IMR-90 (cell line): ENCODE measurements at regions not wholly inside any gene's neighbourhood (a gene's known extent, or its start where the extent isn't known, plus 50 kb on each side); places are given as distances from the start of the nearest gene placed in this dataset.

Experiments
- ATAC-seq: fragments of 200-7000 bp; cut with Tn5 transposase; 2 replicates; pipeline ENCODE4 v1.9.1; 2020; ENCODE audit warnings: low read depth, mild to moderate bottlenecking, moderate library complexity
- BruUV-seq: library from RNA; stranded (reverse); fragments of 400-500 nt; replicated peaks from 2 replicates; lab custom pipeline; 2021; lab: Mats Ljungman, UMichigan
- CTCF ChIA-PET: fragments of 300-600 bp; formaldehyde crosslinking; extraction: SDS; loops from one replicate; lab custom pipeline; 2021; ENCODE audit warnings: antibody characterized with exemption; lab: Yijun Ruan, JAX
- POLR2A ChIA-PET: fragments of 300-600 bp; sonication (Branson Sonifier 250); formaldehyde crosslinking; loops from one replicate; lab custom pipeline; 2022; ENCODE audit warnings: antibody characterized with exemption; ENCODE audit not compliant: unreplicated experiment; lab: Charles Lee
- DNase-seq: peaks from one replicate; pipeline ENCODE4 v3.0.0; 2013
- H2AFZ ChIP-seq: replicated peaks from 2 replicates; pipeline ENCODE3; 2013; ENCODE audit warnings: low read length, mild to moderate bottlenecking; ENCODE audit not compliant: poor library complexity
- H2AK5ac ChIP-seq: 2 replicates; pipeline ENCODE4 v1.6.1; 2013; ENCODE audit warnings: low read depth, low read length, inconsistent platforms
- H2AK9ac ChIP-seq: replicated peaks from 2 replicates; pipeline ENCODE3; 2013; ENCODE audit warnings: mild to moderate bottlenecking, low read depth, low read length, moderate library complexity; ENCODE audit not compliant: poor library complexity
- H2BK120ac ChIP-seq: 2 replicates; pipeline ENCODE4 v1.6.1; 2013; ENCODE audit warnings: low read depth, low read length, inconsistent platforms
- H2BK15ac ChIP-seq: 3 replicates; pipeline ENCODE4 v1.6.1; 2013; ENCODE audit warnings: low read depth, low read length, inconsistent platforms
- H2BK20ac ChIP-seq: 2 replicates; pipeline ENCODE4 v1.6.1; 2013; ENCODE audit warnings: low read depth, mild to moderate bottlenecking, inconsistent platforms, low read length, moderate library complexity
- H2BK5ac ChIP-seq: 2 replicates; pipeline ENCODE4 v1.6.1; 2013; ENCODE audit warnings: mild to moderate bottlenecking, low read depth, low read length, inconsistent platforms; ENCODE audit not compliant: poor library complexity, severe bottlenecking
- H3K14ac ChIP-seq: replicated peaks from 2 replicates; pipeline ENCODE4 v1.6.1; 2013; ENCODE audit warnings: low read depth, low read length, inconsistent platforms
- H3K18ac ChIP-seq: 2 replicates; pipeline ENCODE4 v1.6.1; 2013; ENCODE audit warnings: low read depth, low read length, control low read depth
- H3K23ac ChIP-seq: 2 replicates; pipeline ENCODE4 v1.6.1; 2013; ENCODE audit warnings: low read depth, low read length, inconsistent platforms
- H3K27ac ChIP-seq: 2 replicates; pipeline ENCODE4 v1.5.1; 2013; ENCODE audit warnings: mild to moderate bottlenecking, control low read depth, low read length; ENCODE audit not compliant: insufficient read depth
- H3K27me3 ChIP-seq: 2 replicates; pipeline ENCODE4 v1.6.1; 2013; ENCODE audit warnings: low read length; ENCODE audit not compliant: control insufficient read depth, insufficient read depth
- H3K36me3 ChIP-seq: 2 replicates; pipeline ENCODE4 v1.6.1; 2013; ENCODE audit warnings: low read length, mixed read lengths; ENCODE audit not compliant: control insufficient read depth, insufficient read depth
- H3K4ac ChIP-seq: 2 replicates; pipeline ENCODE4 v1.6.1; 2013; ENCODE audit warnings: low read depth, low read length, inconsistent platforms
- H3K4me1 ChIP-seq: 2 replicates; pipeline ENCODE4 v1.6.1; 2013; ENCODE audit warnings: low read length, mixed read lengths; ENCODE audit not compliant: control insufficient read depth, insufficient read depth
- H3K4me2 ChIP-seq: 2 replicates; pipeline ENCODE4 v1.6.1; 2013; ENCODE audit warnings: low read depth, mild to moderate bottlenecking, control low read depth, low read length, moderate library complexity
- H3K4me3 ChIP-seq: 2 replicates; pipeline ENCODE4 v1.5.1; 2013; ENCODE audit warnings: low read depth, mild to moderate bottlenecking, control low read depth, low read length, moderate library complexity; ENCODE audit not compliant: insufficient read depth
- H3K56ac ChIP-seq: 2 replicates; pipeline ENCODE4 v1.6.1; 2013; ENCODE audit warnings: low read length, inconsistent platforms; ENCODE audit not compliant: insufficient read depth; ENCODE audit errors: extremely low read depth
- H3K79me1 ChIP-seq, 2 experiments: 2 replicates each; pipeline ENCODE4 v1.6.1; 2013; ENCODE audit warnings: low read length in 2 of 2, inconsistent platforms in 1 of 2, low read depth in 1 of 2
- H3K9ac ChIP-seq: 2 replicates; pipeline ENCODE4 v1.6.1; 2013; ENCODE audit warnings: low read depth, low read length, control low read depth
- H3K9me1 ChIP-seq: 2 replicates; pipeline ENCODE4 v1.6.1; 2013; ENCODE audit warnings: low read length, inconsistent platforms; ENCODE audit not compliant: insufficient read depth
- H3K9me3 ChIP-seq: 2 replicates; pipeline ENCODE4 v1.6.1; 2013; ENCODE audit warnings: low read length; ENCODE audit not compliant: control insufficient read depth, insufficient read depth
- H4K20me1 ChIP-seq: 2 replicates; pipeline ENCODE4 v1.6.1; 2013; ENCODE audit warnings: low read length, inconsistent platforms; ENCODE audit not compliant: insufficient read depth
- H4K5ac ChIP-seq: 2 replicates; pipeline ENCODE4 v1.6.1; 2013; ENCODE audit warnings: mild to moderate bottlenecking, low read depth, low read length, control low read depth
- H4K8ac ChIP-seq, 2 experiments: 2 replicates each; pipeline ENCODE4 v1.6.1; 2013; ENCODE audit warnings: low read depth in 2 of 2, low read length in 2 of 2, control low read depth in 1 of 2, inconsistent platforms in 1 of 2
- H4K91ac ChIP-seq: 2 replicates; pipeline ENCODE4 v1.6.1; 2013; ENCODE audit warnings: low read depth, low read length, inconsistent platforms; ENCODE audit not compliant: insufficient read depth
- BHLHE40 ChIP-seq: fragments of 150-350 bp; IDR thresholded peaks from 2 replicates; pipeline ENCODE4 v1.6.1; 2016; ENCODE audit warnings: mild to moderate bottlenecking, low read depth, low read length
- CEBPB ChIP-seq: IDR thresholded peaks from 2 replicates; pipeline ENCODE4 v1.6.1; 2012; ENCODE audit warnings: low read depth, low read length, improper control_type of control experiment
- CHD1 ChIP-seq: IDR thresholded peaks from 2 replicates; pipeline ENCODE4 v1.6.1; 2012; ENCODE audit warnings: low read depth, low read length, improper control_type of control experiment
- CTCF ChIP-seq: conservative IDR thresholded peaks from 2 replicates; pipeline ENCODE4 v1.5.1; 2012; ENCODE audit warnings: mild to moderate bottlenecking, low read depth, low read length, improper control_type of control experiment
- ELK1 ChIP-seq: fragments of 150-350 bp; IDR thresholded peaks from 2 replicates; pipeline ENCODE4 v1.6.1; 2016; ENCODE audit warnings: low read depth, mild to moderate bottlenecking, low read length, moderate library complexity, borderline replicate concordance
- FOS ChIP-seq: fragments of 150-350 bp; IDR thresholded peaks from 2 replicates; pipeline ENCODE4 v1.6.1; 2016; ENCODE audit warnings: low read depth, low read length
- MAFK ChIP-seq: IDR thresholded peaks from 2 replicates; pipeline ENCODE4 v1.6.1; 2012; ENCODE audit warnings: low read depth, low read length, improper control_type of control experiment
- MAZ ChIP-seq: IDR thresholded peaks from 2 replicates; pipeline ENCODE4 v1.6.1; 2012; ENCODE audit warnings: low read depth, mild to moderate bottlenecking, low read length, improper control_type of control experiment, moderate library complexity, borderline replicate concordance
- MXI1 ChIP-seq: IDR thresholded peaks from 2 replicates; pipeline ENCODE4 v1.6.1; 2012; ENCODE audit warnings: low read depth, mild to moderate bottlenecking, low read length, moderate library complexity, borderline replicate concordance
- NFE2L2 ChIP-seq: fragments of 150-350 bp; IDR thresholded peaks from 2 replicates; pipeline ENCODE4 v1.6.1; 2016; ENCODE audit warnings: low read depth, mild to moderate bottlenecking, low read length
- POLR2A ChIP-seq: IDR thresholded peaks from 2 replicates; pipeline ENCODE4 v1.6.1; 2012; ENCODE audit warnings: mild to moderate bottlenecking, low read depth, low read length
- RAD21 ChIP-seq: IDR thresholded peaks from 2 replicates; pipeline ENCODE4 v1.6.1; 2012; ENCODE audit warnings: low read length, improper control_type of control experiment
- RCOR1 ChIP-seq: IDR thresholded peaks from 2 replicates; pipeline ENCODE4 v1.6.1; 2012; ENCODE audit warnings: mild to moderate bottlenecking, low read length, improper control_type of control experiment; ENCODE audit not compliant: insufficient replicate concordance
- RFX5 ChIP-seq: IDR thresholded peaks from 2 replicates; pipeline ENCODE4 v1.8.0; 2012; ENCODE audit warnings: low read depth, mild to moderate bottlenecking, low read length, moderate library complexity
- SMC3 ChIP-seq: fragments of 150-350 bp; IDR thresholded peaks from 2 replicates; pipeline ENCODE4 v1.6.1; 2016; ENCODE audit warnings: low read depth, mild to moderate bottlenecking, antibody characterized with exemption, low read length, moderate library complexity
- USF2 ChIP-seq: fragments of 150-350 bp; IDR thresholded peaks from 2 replicates; pipeline ENCODE4 v1.6.1; 2017; ENCODE audit warnings: mild to moderate bottlenecking, antibody characterized with exemption, low read length, low read depth
- WGBS, 2 experiments: methylation state at CpG; one replicate each; pipeline versions ENCODE4 v1.1.5 to v1.1.7; 2013; ENCODE audit warnings: missing lambda C conversion rate in 2 of 2; ENCODE audit not compliant: insufficient read length in 1 of 2; ENCODE audit errors: extremely low coverage in 2 of 2; 5-methylcytosine and 5-hydroxymethylcytosine counted together
- dilution Hi-C: fragments of 300-500 bp; cut with HindIII; formaldehyde crosslinking; loops from one replicate; pipeline ENCODE4 v1.14.3; 2018; ENCODE audit warnings: low sequenced_read_pairs; ENCODE audit not compliant: unreplicated experiment
- in situ Hi-C: fragments of 300-500 bp; cut with MboI; formaldehyde crosslinking; loops from 3 replicates; pipeline ENCODE4 v1.14.3; 2019; ENCODE audit warnings: low sequenced_read_pairs, inconsistent platforms, mixed read lengths
- intact Hi-C: fragments of 100-400 bp; cut with micrococcal nuclease; formaldehyde crosslinking; loops from 2 replicates; pipeline ENCODE4 v1.10.0; 2022

- dilution Hi-C loops (no loop called here), intact Hi-C loops (no loop called here), in situ Hi-C loops (no loop called here)
- no peak overlapping the region for H4K91ac ChIP-seq
- H4K5ac ChIP-seq, result no peak overlapping the region
- ATAC-seq (no peak), DNase-seq (no peak)
- no peak overlapping the region for H2BK20ac ChIP-seq
- TF ChIP-seq CTCF (no peak), NFE2L2 (no peak), MAZ (no peak), MAFK (no peak), SMC3 (no peak), POLR2A (no peak), RFX5 (no peak), CEBPB (no peak), CHD1 (no peak), RAD21 (no peak), ELK1 (no peak), RCOR1 (no peak), USF2 (no peak), FOS (no peak), MXI1 (no peak), BHLHE40 (no peak)
- no peak overlapping the region for H2AFZ ChIP-seq
- no peak overlapping the region for H2AK9ac ChIP-seq
- H3K79me1 ChIP-seq, result no peaks in the 10 kb centered on the region
- POLR2A ChIA-PET, result no interaction called here
- no TSS peak for BruUV-seq
- H3K18ac ChIP-seq, result no peak overlapping the region
- no peak overlapping the region for H3K4me3 ChIP-seq
- H3K27ac ChIP-seq, result no peak overlapping the region
- no peak overlapping the region for H3K14ac ChIP-seq
- no peak overlapping the region for H3K4me2 ChIP-seq
- H3K9me1 ChIP-seq, result no peaks in the 10 kb centered on the region
- no peak overlapping the region for H3K56ac ChIP-seq
- H4K8ac ChIP-seq, result no peak overlapping the region
- H3K9ac ChIP-seq, result no peak overlapping the region
- no peak overlapping the region for H2AK5ac ChIP-seq
- H3K36me3 ChIP-seq, result no peaks in the 10 kb centered on the region
- H2BK5ac ChIP-seq, result no peak overlapping the region
- H2BK120ac ChIP-seq, result no peak overlapping the region
- CTCF ChIA-PET, result no interaction called here
- no peaks in the 10 kb centered on the region for H3K4me1 ChIP-seq
- H2BK15ac ChIP-seq, result no peak overlapping the region
- H4K20me1 ChIP-seq, result no peaks in the 10 kb centered on the region
- no peak overlapping the region for H3K23ac ChIP-seq
- peaks cover 4% of the 10 kb centered on the region for H3K9me3 ChIP-seq
- H3K27me3 ChIP-seq, result peaks cover 39% of the 10 kb centered on the region
- H3K4ac ChIP-seq, result no peak overlapping the region
- WGBS, 2 experiments, result 92% methylated on average over 5 of the region's 12 CpGs; no CpG with 5 or more reads in 1 of the 2 experiments
These were observed 53.1 kb upstream of the DLX2 start for GRCh38 chr2:172155752-172156151.
